ENCODE measurements at regions not wholly inside any gene's neighbourhood (a gene's known extent, or its start where the extent isn't known, plus 50 kb on each side); places are given as distances from the start of the nearest gene placed in this dataset.

GRCh38 chr1:58158016-58158415, 388.5 kb downstream of the OMA1 start:
- TF ChIP-seq CTCF (IDR thresholded peaks at IDR 0.05 in 2 of 3, conservative IDR thresholded peaks at IDR 0.05 in 1 of 3; ENCODE audit: control insufficient read depth in 2 of 3, extremely low read depth in 1 of 3, insufficient read depth in 1 of 3, low read depth in 3 of 3, low read length in 3 of 3) (no peak), CEBPB (IDR thresholded peaks at IDR 0.05; ENCODE audit: borderline replicate concordance in 1 of 2, low read depth in 2 of 2, low read length in 2 of 2) (no peak), SRF (IDR thresholded peaks at IDR 0.05; ENCODE audit: low read depth in 2 of 2, low read length in 2 of 2) (no peak), ZNF274 (IDR thresholded peaks at IDR 0.05; ENCODE audit: insufficient read depth, insufficient read length) (no peak), TARDBP (IDR thresholded peaks at IDR 0.05; ENCODE audit: borderline replicate concordance) (no peak), ETV6 (conservative IDR thresholded peaks at IDR 0.05 in 1 of 2, IDR thresholded peaks at IDR 0.05 in 1 of 2; ENCODE audit: borderline replicate concordance in 1 of 2, low read depth in 1 of 2) (no peak), JUND (IDR thresholded peaks at IDR 0.05; ENCODE audit: low read depth, low read length) (no peak), YY1 (IDR thresholded peaks at IDR 0.05; ENCODE audit: low read depth, low read length) (no peak), BHLHE40 (IDR thresholded peaks at IDR 0.05; ENCODE audit: borderline replicate concordance in 1 of 2, low read depth in 2 of 2, low read length in 1 of 2) (no peak)
- TF ChIP-seq, protein P1, sequence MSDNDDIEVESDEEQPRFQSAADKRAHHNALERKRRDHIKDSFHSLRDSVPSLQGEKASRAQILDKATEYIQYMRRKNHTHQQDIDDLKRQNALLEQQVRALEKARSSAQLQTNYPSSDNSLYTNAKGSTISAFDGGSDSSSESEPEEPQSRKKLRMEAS (IDR thresholded peaks at IDR 0.05; ENCODE audit: low read depth, low read length) = no peak
- TF ChIP-seq, protein P2, sequence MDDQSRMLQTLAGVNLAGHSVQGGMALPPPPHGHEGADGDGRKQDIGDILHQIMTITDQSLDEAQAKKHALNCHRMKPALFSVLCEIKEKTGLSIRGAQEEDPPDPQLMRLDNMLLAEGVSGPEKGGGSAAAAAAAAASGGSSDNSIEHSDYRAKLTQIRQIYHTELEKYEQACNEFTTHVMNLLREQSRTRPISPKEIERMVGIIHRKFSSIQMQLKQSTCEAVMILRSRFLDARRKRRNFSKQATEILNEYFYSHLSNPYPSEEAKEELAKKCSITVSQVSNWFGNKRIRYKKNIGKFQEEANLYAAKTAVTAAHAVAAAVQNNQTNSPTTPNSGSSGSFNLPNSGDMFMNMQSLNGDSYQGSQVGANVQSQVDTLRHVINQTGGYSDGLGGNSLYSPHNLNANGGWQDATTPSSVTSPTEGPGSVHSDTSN (IDR thresholded peaks at IDR 0.05; ENCODE audit: insufficient replicate concordance, low read depth, low read length) = no peak

Measured in GM12878 (cell line).